Ammon's horn (tissue), 1 donor: ENCODE measurements at regions not wholly inside any gene's neighbourhood (a gene's known extent, or its start where the extent isn't known, plus 50 kb on each side); places are given as distances from the start of the nearest gene placed in this dataset.
"Not testable (repeated sequence)": the region's sequence is repeated elsewhere in the genome, so short reads cannot be mapped to it uniquely, and the experiment has no call there.

Experiments
- DNase-seq: peaks from one replicate; pipeline ENCODE4 v3.0.0-alpha.2; 2016; ENCODE audit warnings: low spot score

GRCh38 chr9:38255599-38255998 lies 136.9 kb upstream of the ALDH1B1 start:
- no peak for DNase-seq

GRCh38 chr9:38254756-38255155 lies 137.7 kb upstream of the ALDH1B1 start:
- no peak for DNase-seq

- DNase-seq = no peak
Observed at GRCh38 chr9:38254151-38254550, 138.4 kb upstream of the ALDH1B1 start.

- DNase-seq = no peak
Observed at GRCh38 chr9:38253200-38253599, 139.3 kb upstream of the ALDH1B1 start.

GRCh38 chr9:38251036-38251860 lies 141.3 kb upstream of the ALDH1B1 start:
- no peak for DNase-seq

- no peak for DNase-seq
Observed at GRCh38 chr9:38250279-38251035, 142.0 kb upstream of the ALDH1B1 start.

GRCh38 chr9:38249587-38250210 lies 142.8 kb upstream of the ALDH1B1 start:
- no peak for DNase-seq

GRCh38 chr9:38249049-38249448 lies 143.5 kb upstream of the ALDH1B1 start:
- DNase-seq = no peak

GRCh38 chr9:38246833-38247232 lies 145.7 kb upstream of the ALDH1B1 start:
- DNase-seq = no peak

GRCh38 chr9:38244971-38245370 lies 147.5 kb upstream of the ALDH1B1 start:
- no peak for DNase-seq

GRCh38 chr9:38243993-38244392 lies 148.5 kb upstream of the ALDH1B1 start:
- DNase-seq = no peak

GRCh38 chr9:38242151-38242550 lies 150.4 kb upstream of the ALDH1B1 start:
- DNase-seq = not testable (repeated sequence)

- no peak for DNase-seq
Observed at GRCh38 chr9:38240051-38240450, 152.5 kb upstream of the ALDH1B1 start.

GRCh38 chr9:38235244-38235643 lies 157.3 kb upstream of the ALDH1B1 start:
- no peak for DNase-seq

GRCh38 chr9:38234479-38235170 lies 157.9 kb upstream of the ALDH1B1 start:
- no peak for DNase-seq

GRCh38 chr9:38233796-38234355 lies 158.6 kb upstream of the ALDH1B1 start:
- no peak for DNase-seq

GRCh38 chr9:38233343-38233742 lies 159.2 kb upstream of the ALDH1B1 start:
- DNase-seq = no peak

GRCh38 chr9:38232895-38233294 lies 159.6 kb upstream of the ALDH1B1 start:
- DNase-seq = no peak

- DNase-seq = no peak
Observed at GRCh38 chr9:38229504-38230155, 160.6 kb upstream of the SHB start.

GRCh38 chr9:38229104-38229500 lies 160.1 kb upstream of the SHB start:
- no peak for DNase-seq

- DNase-seq = no peak
Observed at GRCh38 chr9:38228331-38229103, 159.5 kb upstream of the SHB start.
